ENCODE measurements at regions not wholly inside any gene's neighbourhood (a gene's known extent, or its start where the extent isn't known, plus 50 kb on each side); places are given as distances from the start of the nearest gene placed in this dataset.
"Not testable (repeated sequence)": the region's sequence is repeated elsewhere in the genome, so short reads cannot be mapped to it uniquely, and the experiment has no call there.

DNA sequence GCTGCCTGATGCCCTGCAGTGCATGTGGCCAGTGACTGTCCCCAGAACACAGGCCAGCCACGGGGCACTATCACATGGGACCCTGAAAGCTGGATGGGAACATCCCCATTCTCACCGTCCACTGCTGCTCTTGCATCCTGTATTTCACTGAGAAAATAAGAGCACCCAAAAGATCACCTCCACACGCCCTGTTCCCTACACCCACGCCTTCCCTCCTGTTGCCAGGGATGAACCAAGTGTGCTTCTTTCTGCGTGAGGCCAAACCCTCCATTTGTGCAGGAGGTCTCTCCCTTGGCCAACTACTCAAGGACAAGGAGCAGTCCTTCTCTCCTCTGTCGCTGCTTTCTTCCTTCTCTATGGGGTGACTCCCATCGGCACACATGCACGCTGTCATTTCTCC, 118.3 kb downstream of the LRRC37A3 start:
- H3K4me3 ChIP-seq; H3K27me3 ChIP-seq; FAIRE-seq; H3K36me3 ChIP-seq; H3K27ac ChIP-seq; H3K4me1 ChIP-seq; intact Hi-C loops (cut with DNase I); DNase-seq; H3K9me3 ChIP-seq; ATAC-seq: not testable (repeated sequence)
- 86 to 89% methylated on average over 6 to 7 of the region's 8 CpGs for WGBS, 2 donors

DNA sequence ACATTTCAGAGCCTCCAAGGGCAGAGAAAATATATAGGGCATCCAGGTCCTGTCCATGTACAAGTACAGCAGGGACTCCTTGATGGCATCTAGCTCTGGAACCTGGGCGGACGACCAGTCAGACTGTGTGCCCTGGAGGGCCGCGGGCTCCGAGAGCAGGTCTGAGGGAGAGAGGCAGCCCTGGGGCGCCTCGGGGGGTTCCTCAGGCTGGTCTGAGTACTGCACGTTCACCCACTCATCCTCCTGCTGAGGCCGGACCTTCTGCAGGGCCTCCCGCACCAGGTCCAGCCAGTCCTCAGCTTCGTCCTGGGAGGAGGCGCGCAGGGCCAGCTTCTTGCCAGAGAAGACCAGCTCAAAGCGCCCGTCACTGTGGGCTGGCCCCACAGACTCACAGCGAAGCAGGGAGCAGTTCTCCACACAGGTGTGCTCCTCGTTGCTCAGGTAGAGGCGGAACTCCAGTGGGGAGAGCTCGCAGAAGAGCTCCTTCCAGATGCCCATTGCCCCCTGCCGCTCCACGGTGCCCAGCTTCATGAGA, 118.8 kb downstream of the LRRC37A3 start:
- 93 to 94% methylated on average over 19 to 21 of the region's 21 CpGs for WGBS, 2 donors
- ATAC-seq; intact Hi-C loops (cut with DNase I): not testable (repeated sequence)

DNA sequence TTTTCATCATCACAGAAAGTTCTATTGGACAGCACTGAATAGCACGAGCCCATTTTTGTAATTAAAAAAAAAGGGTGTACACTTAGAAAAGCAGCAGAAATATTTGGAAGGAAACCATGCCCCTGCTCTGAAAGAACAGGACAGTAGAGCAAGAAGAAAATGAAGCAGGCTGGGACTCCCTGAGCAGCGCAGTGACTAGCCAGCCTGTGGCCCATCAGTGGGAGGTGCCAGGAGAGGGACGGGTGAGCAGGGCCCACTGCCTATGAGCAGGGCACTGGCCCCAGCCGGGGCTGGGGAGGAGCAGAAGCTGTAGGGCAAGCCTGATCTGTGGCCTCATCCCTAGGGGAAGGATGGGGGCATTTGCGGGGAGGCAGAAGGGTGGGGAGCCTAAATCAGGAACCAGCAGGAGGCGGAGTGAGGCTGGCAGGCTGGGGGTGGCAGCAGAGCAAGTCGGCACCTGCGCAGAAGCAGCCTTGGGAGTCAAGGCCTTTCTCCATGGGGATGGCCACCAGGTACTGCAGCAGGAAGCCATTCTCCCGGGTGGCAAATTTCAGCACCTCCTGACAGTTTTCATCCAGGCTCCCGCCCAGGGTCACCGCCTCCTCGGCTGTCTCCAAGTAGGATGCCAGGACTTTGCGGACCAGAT, 119.6 kb downstream of the LRRC37A3 start:
- H3K27me3 ChIP-seq; H3K4me3 ChIP-seq; ATAC-seq; H3K27ac ChIP-seq; DNase-seq; H3K36me3 ChIP-seq; FAIRE-seq; intact Hi-C loops (cut with DNase I); H3K4me1 ChIP-seq; H3K9me3 ChIP-seq: not testable (repeated sequence)
- WGBS, 2 donors: 96% methylated on average over 6 to 10 of the region's 13 CpGs

More for the DNA sequence above, 118.8 kb downstream of the LRRC37A3 start:
- not testable (repeated sequence) for H3K9me3 ChIP-seq, H3K4me1 ChIP-seq, H3K36me3 ChIP-seq, H3K27me3 ChIP-seq, H3K27ac ChIP-seq, FAIRE-seq, H3K4me3 ChIP-seq, DNase-seq

DNA sequence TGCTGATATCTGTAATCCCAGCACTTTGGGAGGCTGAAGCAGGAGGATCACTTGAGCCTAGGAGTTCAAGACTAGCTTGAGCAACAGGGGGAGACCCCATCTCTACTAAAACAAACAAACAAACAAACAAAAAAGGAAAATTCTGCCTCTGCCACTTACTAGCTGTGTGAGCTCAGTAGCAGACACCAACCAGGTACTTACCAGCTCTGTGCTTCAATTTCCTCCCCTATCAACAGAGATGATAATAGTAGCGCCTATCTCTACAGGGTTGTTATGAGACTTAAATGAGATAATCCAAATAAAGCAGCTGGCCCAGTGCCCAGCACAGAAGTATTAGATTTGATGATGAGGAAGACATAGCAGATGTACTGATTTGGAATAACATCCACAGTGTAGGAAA, 120.3 kb downstream of the LRRC37A3 start:
- DNase-seq; H3K9me3 ChIP-seq; intact Hi-C loops (cut with DNase I); H3K4me3 ChIP-seq; ATAC-seq; H3K4me1 ChIP-seq; H3K27me3 ChIP-seq; H3K27ac ChIP-seq; H3K36me3 ChIP-seq; FAIRE-seq: not testable (repeated sequence)
- WGBS, 2 donors: 91 to 100% methylated on average over 1 of the region's 1 CpG

DNA sequence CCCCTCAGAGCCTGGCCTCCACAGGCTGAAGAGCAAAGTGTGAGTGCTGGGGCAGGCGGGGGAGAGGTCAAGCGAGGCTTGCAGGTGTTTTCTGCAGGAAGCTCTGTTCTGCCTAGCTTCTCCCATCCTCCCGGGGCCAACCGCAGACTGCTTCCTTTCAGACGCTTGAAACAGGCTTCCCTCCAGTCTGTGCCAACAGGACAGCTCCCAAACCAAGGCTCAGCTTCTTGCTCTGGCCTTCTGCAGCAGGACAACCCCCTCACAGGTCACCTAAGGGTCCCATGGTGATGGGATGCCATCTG, 120.8 kb downstream of the LRRC37A3 start:
- H3K27me3 ChIP-seq; H3K9me3 ChIP-seq; H3K36me3 ChIP-seq; ATAC-seq; H3K4me1 ChIP-seq; FAIRE-seq; intact Hi-C loops (cut with DNase I); DNase-seq; H3K4me3 ChIP-seq; H3K27ac ChIP-seq: not testable (repeated sequence)
- WGBS, 2 donors: 83 to 91% methylated on average over 5 of the region's 5 CpGs

DNA sequence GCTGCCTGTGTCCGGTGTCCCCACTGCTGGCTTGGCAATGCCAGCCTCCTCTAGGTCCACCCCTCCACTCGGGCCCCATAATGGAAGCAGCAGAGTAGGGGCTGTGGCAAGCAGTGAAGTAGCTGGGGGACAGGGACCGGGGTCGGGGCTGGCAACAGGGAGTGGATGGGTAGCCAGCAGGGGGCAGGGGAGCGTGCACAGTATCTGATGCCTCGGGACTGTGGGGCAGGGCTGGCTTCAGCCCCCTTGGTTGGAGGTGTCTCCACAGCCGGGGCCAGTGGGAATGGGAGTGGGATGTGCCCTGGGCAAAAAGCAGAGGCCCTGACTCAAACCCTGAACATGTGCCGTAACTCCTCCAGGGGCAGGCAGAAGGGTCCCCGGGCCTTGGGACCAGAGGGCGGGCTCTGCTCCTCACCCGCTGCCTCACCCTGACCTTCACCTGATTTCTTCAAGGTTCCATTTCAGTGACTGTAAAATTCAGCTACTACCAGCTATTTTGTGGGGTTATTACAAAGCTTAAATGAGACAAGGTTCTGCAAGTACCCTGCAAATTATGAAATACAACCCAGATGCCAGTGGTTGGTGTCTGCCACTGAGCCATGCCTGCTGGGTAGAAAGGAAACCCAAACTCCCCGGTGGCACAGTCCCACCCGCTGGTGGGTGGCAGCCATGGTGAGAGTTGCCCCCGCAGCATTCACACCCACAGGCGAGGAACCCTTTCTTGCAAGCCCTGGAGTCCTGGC, 121.4 kb downstream of the LRRC37A3 start:
- H3K4me1 ChIP-seq; H3K27me3 ChIP-seq; H3K4me3 ChIP-seq; H3K9me3 ChIP-seq; DNase-seq; H3K27ac ChIP-seq; ATAC-seq; H3K36me3 ChIP-seq; FAIRE-seq; intact Hi-C loops (cut with DNase I): not testable (repeated sequence)
- WGBS, 2 donors: 91% methylated on average over 12 to 13 of the region's 15 CpGs

DNA sequence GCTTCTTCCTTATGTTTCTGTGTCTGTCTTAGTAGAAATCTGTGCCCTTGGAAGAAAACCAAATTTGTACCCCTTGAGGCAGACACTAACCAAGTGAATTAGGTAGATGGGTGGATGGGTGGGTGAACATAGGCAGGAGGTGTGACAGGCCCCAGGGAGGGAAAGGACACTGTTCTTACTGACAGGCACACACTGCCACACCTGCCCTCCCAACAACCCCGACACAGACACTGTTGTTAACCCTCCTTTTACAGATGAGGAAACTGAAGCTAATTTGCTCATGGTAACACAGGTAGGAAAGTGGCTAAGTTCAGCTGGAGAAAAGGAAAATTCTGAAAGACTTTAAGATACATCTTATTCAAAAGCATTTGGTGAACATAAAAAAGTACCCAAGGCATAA, 123.9 kb downstream of the LRRC37A3 start:
- not testable (repeated sequence) for FAIRE-seq

DNA sequence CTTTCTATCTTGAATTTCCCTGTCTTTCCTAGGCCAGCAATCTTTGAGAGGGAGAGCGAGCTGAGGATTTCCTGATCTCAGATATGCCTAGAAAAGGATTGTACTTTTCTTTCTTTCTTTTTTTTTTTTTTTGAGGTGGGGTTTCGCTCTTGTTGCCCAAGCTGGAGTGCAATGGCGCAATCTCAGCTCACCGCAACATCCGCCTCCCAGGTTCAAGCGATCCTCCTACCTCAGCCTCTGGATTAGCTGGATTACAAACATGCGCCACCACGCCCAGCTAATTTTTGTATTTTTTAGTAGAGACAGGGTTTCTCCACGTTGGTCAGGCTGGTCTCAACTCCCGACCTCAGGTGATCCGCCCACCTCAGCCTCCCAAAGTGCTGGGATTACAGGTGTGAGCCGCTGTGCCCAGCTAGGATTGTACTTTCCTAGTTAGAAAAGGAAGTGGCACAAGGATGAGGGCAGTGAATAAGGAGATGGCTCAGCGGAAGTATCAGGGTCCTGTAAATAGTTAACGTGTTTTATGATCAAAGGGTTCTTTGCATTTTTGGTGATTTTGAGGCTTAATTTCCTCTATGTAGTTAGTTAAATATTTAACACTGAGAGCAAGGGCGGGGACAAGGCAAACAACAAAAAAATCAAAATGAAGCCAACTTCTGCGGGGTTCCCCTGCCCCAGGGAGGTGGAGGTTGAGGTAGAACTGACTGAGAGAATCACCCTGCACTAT, 124.6 kb downstream of the LRRC37A3 start:
- H3K4me3 ChIP-seq; FAIRE-seq; DNase-seq; H3K4me1 ChIP-seq; H3K27me3 ChIP-seq; H3K27ac ChIP-seq; H3K9me3 ChIP-seq; H3K36me3 ChIP-seq; intact Hi-C loops (cut with DNase I): not testable (repeated sequence)
- 84 to 85% methylated on average over 16 of the region's 16 CpGs for WGBS, 2 donors
- peak in 1 of 4 donors; percentile 12 for ATAC-seq

More for the DNA sequence above, 123.9 kb downstream of the LRRC37A3 start:
- intact Hi-C loops (cut with DNase I); ATAC-seq; H3K36me3 ChIP-seq; H3K9me3 ChIP-seq; H3K27ac ChIP-seq; DNase-seq; H3K4me3 ChIP-seq; H3K4me1 ChIP-seq; H3K27me3 ChIP-seq: not testable (repeated sequence)
- WGBS, 2 donors: 92 to 100% methylated on average over 1 of the region's 1 CpG

DNA sequence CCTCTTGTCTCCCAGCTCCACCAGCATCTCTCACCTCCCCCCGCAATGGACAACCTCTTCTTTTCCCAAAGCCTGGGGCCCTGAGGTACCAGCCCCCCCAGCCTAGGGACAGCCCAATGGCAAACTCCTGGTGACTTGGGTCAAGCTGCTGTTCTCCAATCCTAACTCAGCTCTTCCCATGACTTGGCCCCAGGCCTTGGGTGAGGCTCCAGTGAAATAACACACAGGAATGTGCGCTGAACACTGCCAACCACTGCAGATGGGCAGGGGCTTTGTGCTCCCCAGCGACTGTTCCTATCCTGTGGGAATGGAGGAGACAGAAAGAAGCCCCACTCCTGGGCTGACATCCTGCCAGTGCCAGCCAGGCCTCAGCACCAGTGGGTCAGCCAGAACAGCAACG, 125.2 kb downstream of the LRRC37A3 start:
- H3K4me1 ChIP-seq; H3K4me3 ChIP-seq; FAIRE-seq; DNase-seq; H3K27me3 ChIP-seq; H3K36me3 ChIP-seq; H3K9me3 ChIP-seq; ATAC-seq; intact Hi-C loops (cut with DNase I); H3K27ac ChIP-seq: not testable (repeated sequence)
- WGBS, 2 donors: 87 to 93% methylated on average over 4 of the region's 4 CpGs

DNA sequence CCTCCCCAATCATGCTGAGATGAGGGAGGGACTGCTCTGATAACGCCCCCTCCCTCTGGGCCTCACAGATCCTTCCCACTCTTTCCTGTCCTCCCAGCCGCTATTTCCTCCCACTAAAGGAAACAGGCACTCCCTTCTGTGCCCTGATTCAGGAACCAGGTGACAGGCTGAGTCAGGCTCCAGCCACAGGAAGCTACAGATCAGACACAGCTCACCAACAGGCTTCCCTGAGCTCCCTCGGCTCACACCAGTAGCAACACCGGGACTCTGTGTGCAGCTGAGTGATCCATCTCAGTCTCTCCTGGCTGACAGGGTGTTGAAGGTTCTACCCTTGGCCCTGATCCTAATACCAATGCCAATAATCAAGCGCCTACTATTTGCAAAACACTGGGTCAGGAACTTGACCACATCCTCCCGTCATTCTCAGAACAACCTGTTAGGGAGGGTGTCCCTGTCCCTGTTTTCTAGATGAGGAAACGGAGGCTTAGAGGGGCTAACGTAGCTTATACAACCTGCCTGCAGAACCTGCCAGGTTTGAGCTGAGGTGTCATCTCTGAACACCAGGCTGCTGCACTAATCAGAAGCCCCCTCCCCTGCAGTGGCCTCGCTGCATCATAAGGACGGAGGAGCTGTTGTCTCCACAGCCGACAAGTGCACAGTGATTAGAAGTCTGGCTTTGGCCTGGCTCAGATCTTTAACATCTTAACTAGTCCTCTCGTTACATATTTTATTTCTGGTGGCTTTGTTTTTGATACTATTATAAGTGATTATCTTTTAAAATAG, 126.3 kb downstream of the LRRC37A3 start:
- WGBS, 2 donors: 82 to 86% methylated on average over 12 of the region's 12 CpGs
- H3K27ac ChIP-seq; intact Hi-C loops (cut with DNase I); H3K4me3 ChIP-seq; H3K4me1 ChIP-seq; H3K9me3 ChIP-seq; FAIRE-seq; H3K27me3 ChIP-seq; DNase-seq; H3K36me3 ChIP-seq: not testable (repeated sequence)
- peak in 3 of 4 donors; percentile 58 to 61 (median 58) for ATAC-seq

DNA sequence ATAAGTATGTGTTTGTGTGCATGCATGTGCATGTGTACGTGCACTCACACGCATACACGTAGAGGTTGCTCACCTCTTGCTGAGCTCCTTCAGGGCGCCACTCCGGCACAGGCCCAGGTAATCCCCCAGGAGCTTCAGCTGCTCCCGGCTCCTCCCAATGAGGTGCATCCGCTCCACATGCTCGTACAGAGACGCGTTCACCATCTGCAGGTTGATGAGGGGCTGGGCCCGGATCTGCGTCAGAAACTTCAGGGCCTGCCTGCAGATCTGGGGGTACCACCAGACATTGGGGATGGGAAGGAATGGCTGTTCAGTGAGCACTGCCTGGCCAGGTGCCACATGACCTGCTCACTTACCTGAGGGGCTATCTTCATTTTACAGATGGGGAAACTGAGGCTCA, 127.0 kb downstream of the LRRC37A3 start:
- DNase-seq; H3K9me3 ChIP-seq; H3K27me3 ChIP-seq; H3K4me1 ChIP-seq; H3K4me3 ChIP-seq; ATAC-seq; H3K36me3 ChIP-seq; intact Hi-C loops (cut with DNase I); H3K27ac ChIP-seq; FAIRE-seq: not testable (repeated sequence)
- 96 to 98% methylated on average over 11 to 12 of the region's 12 CpGs for WGBS, 2 donors
